LNCaP clone FGC (cell line): ENCODE measurements at regions not wholly inside any gene's neighbourhood (a gene's known extent, or its start where the extent isn't known, plus 50 kb on each side); places are given as distances from the start of the nearest gene placed in this dataset.

Source experiments
- DNase-seq: peaks from one replicate; pipeline ENCODE4 v3.0.0-alpha.2; 2011; ENCODE audit warnings: low read depth
- H3K4me3 ChIP-seq: 2 replicates; pipeline ENCODE4 v1.5.1; 2011; ENCODE audit warnings: mild to moderate bottlenecking, low read depth, low read length, control low read depth
- TF ChIP-seq, protein P1 (sequence below): IDR thresholded peaks from 2 replicates; pipeline ENCODE4 v1.5.1; 2012; ENCODE audit warnings: mild to moderate bottlenecking; ENCODE audit not compliant: control insufficient read depth, insufficient read depth; ENCODE audit errors: extremely low read depth

DNA sequence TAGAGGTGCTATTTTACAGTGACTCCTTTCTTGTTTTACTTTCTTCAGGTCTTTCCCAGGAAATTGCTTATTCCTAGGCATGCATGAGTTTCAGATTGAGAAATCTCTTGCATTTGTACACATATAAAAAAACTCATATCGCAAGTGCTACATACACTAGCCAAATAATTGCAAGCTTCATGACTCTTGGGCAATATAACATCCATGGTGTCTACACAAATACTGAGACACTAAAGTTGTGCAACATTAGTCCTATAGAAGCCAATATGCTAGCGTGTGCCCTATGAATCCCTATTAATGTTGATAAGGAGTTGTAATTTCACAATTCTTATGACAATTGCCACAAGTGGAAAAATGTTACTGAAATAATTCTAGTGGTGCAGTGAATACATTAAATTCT, 591.0 kb downstream of the ADGRL2 start:
- DNase-seq: no peak
- TF ChIP-seq, protein P1, sequence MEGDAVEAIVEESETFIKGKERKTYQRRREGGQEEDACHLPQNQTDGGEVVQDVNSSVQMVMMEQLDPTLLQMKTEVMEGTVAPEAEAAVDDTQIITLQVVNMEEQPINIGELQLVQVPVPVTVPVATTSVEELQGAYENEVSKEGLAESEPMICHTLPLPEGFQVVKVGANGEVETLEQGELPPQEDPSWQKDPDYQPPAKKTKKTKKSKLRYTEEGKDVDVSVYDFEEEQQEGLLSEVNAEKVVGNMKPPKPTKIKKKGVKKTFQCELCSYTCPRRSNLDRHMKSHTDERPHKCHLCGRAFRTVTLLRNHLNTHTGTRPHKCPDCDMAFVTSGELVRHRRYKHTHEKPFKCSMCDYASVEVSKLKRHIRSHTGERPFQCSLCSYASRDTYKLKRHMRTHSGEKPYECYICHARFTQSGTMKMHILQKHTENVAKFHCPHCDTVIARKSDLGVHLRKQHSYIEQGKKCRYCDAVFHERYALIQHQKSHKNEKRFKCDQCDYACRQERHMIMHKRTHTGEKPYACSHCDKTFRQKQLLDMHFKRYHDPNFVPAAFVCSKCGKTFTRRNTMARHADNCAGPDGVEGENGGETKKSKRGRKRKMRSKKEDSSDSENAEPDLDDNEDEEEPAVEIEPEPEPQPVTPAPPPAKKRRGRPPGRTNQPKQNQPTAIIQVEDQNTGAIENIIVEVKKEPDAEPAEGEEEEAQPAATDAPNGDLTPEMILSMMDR: no peak
- no peak overlapping the region for H3K4me3 ChIP-seq

DNA sequence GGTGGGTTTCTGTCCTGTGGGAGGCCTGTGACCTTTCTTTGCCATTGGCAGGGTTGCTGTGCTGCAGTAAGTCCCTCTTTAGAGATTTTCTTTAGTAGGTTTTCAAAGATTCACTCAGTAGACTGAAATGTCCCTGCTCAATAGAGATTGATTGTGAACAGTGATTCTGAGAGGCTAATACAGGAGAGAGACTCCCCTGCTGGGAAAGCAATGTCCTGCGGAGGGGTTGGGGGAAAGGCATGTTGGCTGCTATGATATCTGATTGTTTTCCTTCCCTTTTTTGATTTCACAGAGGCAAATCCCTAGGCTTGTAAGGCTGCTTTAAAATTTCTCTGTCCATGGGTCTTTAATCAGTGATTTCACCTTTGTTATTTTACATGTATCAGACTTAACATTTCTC, 589.9 kb downstream of the ADGRL2 start:
- H3K4me3 ChIP-seq: no peak overlapping the region
- TF ChIP-seq, protein P1: no peak
- DNase-seq: no peak

DNA sequence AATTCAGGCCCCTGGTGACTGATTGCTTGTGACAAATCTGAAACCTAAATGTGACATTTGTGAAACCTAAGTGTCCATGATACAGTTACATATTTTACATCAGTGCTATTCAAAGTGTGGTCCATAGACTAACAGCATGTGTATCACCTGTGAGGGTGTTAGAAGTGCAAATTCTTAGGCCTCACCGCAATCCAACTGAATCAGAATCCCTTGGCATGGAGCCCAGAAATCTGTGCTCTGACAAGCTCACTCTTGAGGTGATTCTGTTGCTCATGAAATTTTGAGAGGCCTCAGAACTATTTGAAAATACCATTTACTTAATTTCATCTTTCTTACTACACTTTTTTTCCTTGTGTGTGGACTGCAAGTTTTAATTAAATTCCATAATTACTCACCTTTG, 587.9 kb downstream of the ADGRL2 start:
- TF ChIP-seq, protein P1: no peak
- H3K4me3 ChIP-seq: no peak overlapping the region
- no peak for DNase-seq

DNA sequence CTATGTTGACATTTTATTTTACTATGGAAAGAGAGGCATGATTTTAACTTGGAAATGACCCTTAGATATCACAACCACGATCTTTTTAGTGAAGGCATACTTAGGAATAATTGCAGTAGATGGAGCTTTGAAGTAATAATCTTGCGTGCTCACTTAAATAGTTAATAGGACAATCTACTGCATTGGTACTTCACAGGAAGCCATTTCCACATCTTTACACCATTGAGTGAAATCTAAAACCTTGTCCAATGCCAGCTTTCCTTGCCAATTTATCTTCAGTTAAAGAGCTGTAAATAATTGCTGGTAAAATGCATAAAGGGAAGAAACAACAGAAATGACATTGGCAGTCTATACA, 586.3 kb downstream of the ADGRL2 start:
- DNase-seq: no peak
- H3K4me3 ChIP-seq: no peak overlapping the region
- TF ChIP-seq, protein P1: no peak

DNA sequence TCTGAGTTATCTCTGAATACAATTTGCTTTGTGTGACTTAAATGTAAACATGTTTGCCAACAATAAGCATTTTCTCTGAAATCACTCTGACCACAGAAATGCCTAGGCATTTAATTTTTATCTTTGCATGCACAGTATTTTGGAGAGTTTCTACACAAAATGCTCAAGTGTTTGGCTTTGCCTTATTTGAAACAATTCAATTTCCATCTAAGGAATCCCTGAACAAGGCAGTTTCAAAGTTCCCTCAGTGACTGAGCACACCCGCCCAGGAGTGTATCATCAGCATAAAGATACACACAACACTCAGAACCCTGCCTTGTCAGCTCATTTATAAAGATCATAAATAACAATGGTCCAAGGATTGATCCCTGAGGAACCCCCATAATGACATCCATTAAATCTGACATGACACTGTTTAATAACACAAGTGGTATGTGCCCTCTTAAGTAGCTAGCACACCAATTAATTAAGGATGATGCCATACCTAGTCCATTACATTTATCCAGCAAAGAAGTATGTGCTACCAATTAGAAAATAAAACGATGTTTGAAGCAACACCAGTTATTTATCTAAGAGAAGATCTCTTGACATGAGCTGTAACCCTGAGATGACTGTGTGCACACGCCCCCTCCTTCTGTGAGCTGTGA, 585.8 kb downstream of the ADGRL2 start:
- no peak overlapping the region for H3K4me3 ChIP-seq
- TF ChIP-seq, protein P1: no peak
- DNase-seq: no peak

DNA sequence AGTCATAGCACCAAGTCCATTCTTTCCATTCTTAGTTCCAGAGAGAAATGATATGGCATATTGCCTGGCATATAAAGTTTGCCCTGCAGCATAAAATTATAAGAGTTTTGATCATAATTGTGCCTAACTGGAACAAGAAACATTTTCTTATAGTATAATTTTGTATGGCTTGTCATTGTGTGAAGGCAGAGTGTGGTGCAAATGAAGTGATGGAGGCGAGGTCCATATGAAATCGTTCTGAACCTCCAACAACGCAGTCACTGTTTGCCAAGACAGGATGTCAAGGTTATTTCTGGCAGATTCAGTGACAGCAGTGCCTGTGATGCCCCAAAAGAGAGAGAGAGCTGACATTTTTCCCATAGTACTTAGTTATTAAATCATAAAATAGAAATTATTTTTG, 584.0 kb downstream of the ADGRL2 start:
- TF ChIP-seq, protein P1: no peak
- H3K4me3 ChIP-seq: no peak overlapping the region
- DNase-seq: no peak

DNA sequence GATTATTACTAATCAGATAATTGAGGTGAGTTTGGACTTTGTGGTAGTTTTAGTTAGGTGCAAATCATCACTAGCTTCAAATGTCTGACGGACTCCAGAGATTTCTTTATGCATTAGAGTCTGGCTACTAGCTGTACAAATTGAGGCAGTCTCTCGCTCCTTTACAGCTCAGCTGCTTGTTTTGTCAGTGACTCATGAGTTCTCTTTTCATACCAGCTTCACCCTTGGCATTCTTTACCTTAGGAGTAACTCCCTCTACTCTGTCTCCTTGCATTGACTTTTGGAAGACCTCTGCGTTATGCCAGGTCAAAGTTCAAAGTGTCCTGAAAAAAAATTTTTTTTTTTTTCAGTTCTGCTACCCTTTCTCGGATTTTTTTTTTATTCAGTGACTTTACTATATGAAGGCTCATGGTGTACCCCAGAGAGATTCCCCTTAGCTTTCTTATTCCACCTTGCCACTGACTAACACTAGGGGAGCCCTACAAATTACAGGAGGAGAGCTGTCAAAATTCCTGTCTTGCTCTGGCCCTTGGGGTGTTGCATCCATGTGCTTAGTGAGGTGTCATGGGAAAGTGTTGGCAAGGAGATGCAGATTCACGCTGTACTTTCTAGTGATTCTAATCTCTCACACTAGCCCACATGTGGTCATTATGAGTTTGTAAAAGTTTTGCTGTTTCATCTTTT, 576.6 kb downstream of the ADGRL2 start:
- no peak for DNase-seq
- TF ChIP-seq, protein P1: no peak
- H3K4me3 ChIP-seq: no peak overlapping the region
